ENCODE measurements at regions not wholly inside any gene's neighbourhood (a gene's known extent, or its start where the extent isn't known, plus 50 kb on each side); places are given as distances from the start of the nearest gene placed in this dataset.

GRCh38 chr1:30244801-30245200 is 478.6 kb downstream of the MATN1 start (continued):
- TF ChIP-seq FOXK2 (IDR thresholded peaks at IDR 0.05), result no peak

GRCh38 chr1:30242722-30243457 is 480.5 kb downstream of the MATN1 start:
- BruUV-seq (replicated peaks), result no TSS peak
- ChIA-PET RAD21 (ENCODE audit: unreplicated experiment) (no interaction called here), SMC1A (ENCODE audit: uncharacterized antibody, unreplicated experiment) (interaction anchor here (0.9 kb wide), 1 partner anchor 64 kb away, joined by 4 read pairs; no protein-coding TSS in a partner anchor), POLR2A (no interaction called here), CTCF (no interaction called here)
- Histone ChIP-seq H3K9me3 (replicated peaks; ENCODE audit: control insufficient read depth, insufficient read depth, low read length) (no peaks in the 10 kb centered on the region), H3K36me3 (ENCODE audit: control insufficient read depth in 2 of 2, insufficient read depth in 2 of 2, low read length in 1 of 2) (no peaks in the 10 kb centered on the region), H4K20me1 (ENCODE audit: control insufficient read depth, insufficient read depth) (no peaks in the 10 kb centered on the region), H3K79me2 (ENCODE audit: control insufficient read depth, insufficient read depth, low read length) (no peaks in the 10 kb centered on the region), H3K4me1 (ENCODE audit: control insufficient read depth, insufficient read depth, low read length) (no peaks in the 10 kb centered on the region), H3K27ac (ENCODE audit: control insufficient read depth, insufficient read depth) (no peak overlapping the region), H3K9ac (ENCODE audit: control insufficient read depth, insufficient read depth, low read length) (no peak overlapping the region), H2AFZ (ENCODE audit: control insufficient read depth, low read depth, low read length) (no peak overlapping the region), H3K4me3 (no peak overlapping the region), H3K4me2 (ENCODE audit: control insufficient read depth, insufficient read depth) (no peak overlapping the region), H3K27me3 (replicated peaks in 1 of 2; ENCODE audit: control insufficient read depth in 2 of 2, insufficient read depth in 2 of 2, low read length in 1 of 2) (peaks cover 0 to 2% of the 10 kb centered on the region in 2 experiments; a peak in 3 of 4 replicates)
- ATAC-seq (no peak), FAIRE-seq (no peak), DNase-seq (ENCODE audit: low read depth, low spot score) (no peak)
- in situ Hi-C loops (cut with MboI), result no loop called here
- intact Hi-C loops (cut with micrococcal nuclease; ENCODE audit: unreplicated experiment), result no loop called here
- WGBS (ENCODE audit: insufficient coverage, insufficient replicate concordance, low lambda C conversion rate, missing lambda C conversion rate), result 1% methylated on average over 5 of the region's 5 CpGs
- TF ChIP-seq NFYB (IDR thresholded peaks at IDR 0.05; ENCODE audit: insufficient read depth, low read depth, low read length), result no peak
- TF ChIP-seq BCLAF1 (IDR thresholded peaks at IDR 0.05), result no peak
- no peak for TF ChIP-seq EP300 (IDR thresholded peaks at IDR 0.05; ENCODE audit: borderline replicate concordance in 1 of 2, control insufficient read depth in 1 of 2, low read depth in 2 of 2, low read length in 2 of 2)
- TF ChIP-seq MLLT1 (IDR thresholded peaks at IDR 0.05), result no peak
- TF ChIP-seq SMAD5 (IDR thresholded peaks at IDR 0.05; ENCODE audit: low read depth), result no peak
- no peak for TF ChIP-seq ZBTB33 (IDR thresholded peaks at IDR 0.05)
- no peak for TF ChIP-seq ZNF687 (IDR thresholded peaks at IDR 0.05)
- no peak for TF ChIP-seq MXI1 (IDR thresholded peaks at IDR 0.05; ENCODE audit: low read depth, low read length)
